Mucosa of stomach (tissue), 1 donor: ENCODE measurements at regions not wholly inside any gene's neighbourhood (a gene's known extent, or its start where the extent isn't known, plus 50 kb on each side); places are given as distances from the start of the nearest gene placed in this dataset.
"Not testable (repeated sequence)": the region's sequence is repeated elsewhere in the genome, so short reads cannot be mapped to it uniquely, and the experiment has no call there.

ENCODE experiments used
- H3K27me3 ChIP-seq: one replicate; pipeline ENCODE4 v1.7.0; 2013; ENCODE audit warnings: mild to moderate bottlenecking, low read length; ENCODE audit not compliant: control insufficient read depth, insufficient read depth
- H3K36me3 ChIP-seq: one replicate; pipeline ENCODE4 v1.7.0; 2013; ENCODE audit warnings: low read length; ENCODE audit not compliant: control insufficient read depth, insufficient read depth
- H3K4me1 ChIP-seq: one replicate; pipeline ENCODE4 v1.7.0; 2013; ENCODE audit warnings: mild to moderate bottlenecking, low read length; ENCODE audit not compliant: control insufficient read depth, insufficient read depth
- H3K4me3 ChIP-seq: one replicate; pipeline ENCODE4 v1.7.0; 2013; ENCODE audit warnings: low read length
- H3K9ac ChIP-seq: one replicate; pipeline ENCODE4 v1.7.0; 2013; ENCODE audit warnings: mild to moderate bottlenecking, low read length, moderate library complexity
- H3K9me3 ChIP-seq: one replicate; pipeline ENCODE4 v1.7.0; 2013; ENCODE audit warnings: mild to moderate bottlenecking, low read length, moderate library complexity; ENCODE audit not compliant: control insufficient read depth
- donor health status: Pancreatic carcinoma.

DNA sequence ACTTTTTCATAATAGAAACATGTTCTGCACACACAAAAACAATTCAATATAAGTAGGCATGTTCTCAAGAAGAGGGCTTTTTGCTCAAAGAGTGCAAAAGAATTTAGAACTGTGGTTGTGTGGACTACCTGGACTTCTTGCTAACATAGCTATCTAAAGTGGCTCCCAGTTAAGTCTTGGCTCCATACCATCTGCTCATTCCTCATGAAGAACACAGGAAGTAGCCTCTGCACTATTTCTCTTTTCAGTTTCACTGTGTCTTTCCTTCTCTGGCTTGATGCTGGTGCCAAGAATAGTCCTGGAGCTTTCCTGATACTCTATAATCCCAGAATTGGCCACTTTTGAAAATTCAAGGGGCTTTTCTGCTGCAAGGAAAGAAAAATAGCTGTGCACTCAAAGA, 127.4 kb downstream of the CCER1 start:
- Histone ChIP-seq H3K4me3 (no peak overlapping the region), H3K4me1 (no peaks in the 10 kb centered on the region), H3K36me3 (no peaks in the 10 kb centered on the region), H3K9me3 (no peaks in the 10 kb centered on the region), H3K9ac (no peak overlapping the region), H3K27me3 (no peaks in the 10 kb centered on the region)

GRCh38 chr12:90826036-90826435, 128.9 kb downstream of the CCER1 start:
- Histone ChIP-seq H3K27me3 (no peaks in the 10 kb centered on the region), H3K9ac (no peak overlapping the region), H3K4me1 (no peaks in the 10 kb centered on the region), H3K9me3 (no peaks in the 10 kb centered on the region), H3K36me3 (no peaks in the 10 kb centered on the region), H3K4me3 (no peak overlapping the region)

DNA sequence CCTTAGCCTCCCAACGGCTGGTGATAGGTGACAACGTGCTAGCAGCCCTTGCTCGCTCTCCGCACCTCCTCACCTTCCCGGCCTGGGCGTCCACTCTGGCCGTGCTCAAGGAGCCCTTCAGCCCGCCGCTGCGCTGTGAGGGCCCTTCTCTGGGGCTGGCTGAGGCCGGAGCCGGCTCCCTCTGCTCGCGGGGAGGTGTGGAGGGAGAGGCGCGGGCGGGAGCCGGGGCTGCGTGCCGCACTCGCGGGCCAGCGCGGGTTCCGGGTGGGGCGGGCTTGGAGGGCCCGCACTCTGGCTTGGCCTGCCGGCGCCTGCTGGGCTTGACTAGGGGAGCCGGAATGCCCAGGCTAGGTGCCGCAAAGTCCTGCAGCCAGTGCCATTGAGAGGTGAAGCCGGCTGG, 131.1 kb downstream of the CCER1 start:
- Histone ChIP-seq H3K36me3 (no peaks in the 10 kb centered on the region), H3K9ac (no peak overlapping the region), H3K4me1 (no peaks in the 10 kb centered on the region), H3K27me3 (no peaks in the 10 kb centered on the region), H3K9me3 (no peaks in the 10 kb centered on the region), H3K4me3 (no peak overlapping the region)

GRCh38 chr12:90819709-90820108, 135.3 kb downstream of the CCER1 start:
- Histone ChIP-seq H3K9ac (no peak overlapping the region), H3K27me3 (no peaks in the 10 kb centered on the region), H3K9me3 (no peaks in the 10 kb centered on the region), H3K4me3 (no peak overlapping the region), H3K4me1 (no peaks in the 10 kb centered on the region), H3K36me3 (no peaks in the 10 kb centered on the region)

DNA sequence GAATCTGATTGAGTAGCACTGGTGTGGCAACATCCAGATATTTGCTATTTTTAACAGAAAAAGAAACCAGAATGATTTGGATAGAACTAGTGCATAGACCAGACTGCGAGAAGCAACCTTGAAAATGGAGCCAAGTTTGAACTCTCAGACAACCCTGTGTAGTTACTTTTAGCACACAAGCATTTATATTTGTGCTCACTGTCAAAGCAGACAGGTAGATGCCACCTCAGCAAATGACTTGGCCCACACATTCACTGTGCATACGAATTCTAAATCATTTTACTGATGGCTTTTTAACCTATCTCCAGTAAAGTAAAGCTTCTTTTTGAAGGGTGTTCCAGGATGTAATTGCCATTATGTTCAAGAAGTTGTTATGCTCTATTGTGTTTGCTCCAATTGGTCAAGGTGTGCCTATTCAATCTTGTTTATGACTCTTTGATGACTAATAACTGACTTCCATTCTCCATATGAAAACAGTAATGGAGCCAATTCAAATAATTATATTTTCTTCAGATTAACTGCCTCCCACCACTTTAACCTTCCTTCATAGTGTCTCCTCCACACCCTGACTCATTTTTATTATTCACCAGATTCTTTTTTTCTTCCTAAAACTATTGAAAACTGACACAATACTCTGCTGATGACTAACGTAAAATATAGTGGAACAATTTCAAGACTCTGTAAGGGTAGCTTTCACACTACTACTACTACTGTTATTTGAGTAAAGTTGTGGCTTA, 138.5 kb downstream of the CCER1 start:
- H3K27me3 ChIP-seq = no peaks in the 10 kb centered on the region
- H3K9me3 ChIP-seq = no peaks in the 10 kb centered on the region
- H3K36me3 ChIP-seq = no peaks in the 10 kb centered on the region
- H3K4me3 ChIP-seq = no peak overlapping the region
- no peak overlapping the region for H3K9ac ChIP-seq
- H3K4me1 ChIP-seq = no peaks in the 10 kb centered on the region

DNA sequence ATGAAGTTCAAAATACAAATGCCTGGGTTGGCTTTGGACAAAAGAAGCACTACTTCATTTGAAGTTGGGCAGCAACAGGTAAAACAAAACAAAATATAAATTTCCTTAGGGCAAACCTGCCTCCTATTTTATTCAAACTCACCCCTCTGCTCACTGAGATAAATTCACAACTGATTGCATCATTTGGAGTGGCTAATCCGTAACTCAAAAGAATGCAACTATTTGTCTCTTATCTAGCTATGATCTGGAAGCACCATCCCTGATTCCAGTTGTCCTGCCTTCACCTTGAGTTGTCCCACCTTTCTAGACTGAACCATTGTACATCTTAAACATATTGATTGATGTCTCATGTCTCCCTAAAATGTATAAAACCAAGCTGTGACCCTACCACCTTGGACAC, 145.0 kb downstream of the CCER1 start:
- H3K9me3 ChIP-seq = no peaks in the 10 kb centered on the region
- no peaks in the 10 kb centered on the region for H3K36me3 ChIP-seq
- H3K4me3 ChIP-seq = no peak overlapping the region
- H3K27me3 ChIP-seq = no peaks in the 10 kb centered on the region
- H3K9ac ChIP-seq = no peak overlapping the region
- no peaks in the 10 kb centered on the region for H3K4me1 ChIP-seq

GRCh38 chr12:90808568-90808967, 146.4 kb downstream of the CCER1 start:
- Histone ChIP-seq H3K27me3 (no peaks in the 10 kb centered on the region), H3K4me1 (no peaks in the 10 kb centered on the region), H3K4me3 (no peak overlapping the region), H3K9ac (no peak overlapping the region), H3K36me3 (no peaks in the 10 kb centered on the region), H3K9me3 (no peaks in the 10 kb centered on the region)

- H3K9me3 ChIP-seq = no peaks in the 10 kb centered on the region
- no peaks in the 10 kb centered on the region for H3K27me3 ChIP-seq
- no peak overlapping the region for H3K9ac ChIP-seq
- H3K4me1 ChIP-seq = no peaks in the 10 kb centered on the region
- H3K36me3 ChIP-seq = no peaks in the 10 kb centered on the region
- H3K4me3 ChIP-seq = no peak overlapping the region
Measured at GRCh38 chr12:90802727-90803126, 152.2 kb downstream of the CCER1 start.

- H3K4me1 ChIP-seq = no peaks in the 10 kb centered on the region
- H3K27me3 ChIP-seq = no peaks in the 10 kb centered on the region
- H3K4me3 ChIP-seq = no peak overlapping the region
- no peaks in the 10 kb centered on the region for H3K36me3 ChIP-seq
- no peak overlapping the region for H3K9ac ChIP-seq
- no peaks in the 10 kb centered on the region for H3K9me3 ChIP-seq
Measured at GRCh38 chr12:90801776-90802175, 153.2 kb downstream of the CCER1 start.

DNA sequence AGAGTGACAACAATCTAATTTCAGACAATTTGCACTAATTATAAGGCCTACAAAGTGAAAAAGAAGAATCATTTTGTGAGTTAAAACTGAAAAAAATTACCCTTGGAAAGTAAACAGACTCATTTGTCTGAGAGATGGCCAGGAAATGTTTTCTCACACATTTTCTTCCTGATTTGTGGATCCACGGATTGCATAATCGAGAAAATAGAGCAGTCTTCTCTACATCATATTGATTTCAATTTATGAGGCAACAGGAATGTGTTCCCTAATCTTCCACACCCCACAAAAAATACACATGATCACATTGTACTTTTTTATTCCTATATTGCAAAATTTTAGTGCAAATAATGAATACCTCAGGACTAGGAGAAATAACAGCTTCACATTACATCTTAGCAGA, 160.8 kb downstream of the CCER1 start:
- no peaks in the 10 kb centered on the region for H3K36me3 ChIP-seq
- no peaks in the 10 kb centered on the region for H3K27me3 ChIP-seq
- no peaks in the 10 kb centered on the region for H3K9me3 ChIP-seq
- H3K4me3 ChIP-seq = no peak overlapping the region
- H3K4me1 ChIP-seq = no peaks in the 10 kb centered on the region
- H3K9ac ChIP-seq = no peak overlapping the region

DNA sequence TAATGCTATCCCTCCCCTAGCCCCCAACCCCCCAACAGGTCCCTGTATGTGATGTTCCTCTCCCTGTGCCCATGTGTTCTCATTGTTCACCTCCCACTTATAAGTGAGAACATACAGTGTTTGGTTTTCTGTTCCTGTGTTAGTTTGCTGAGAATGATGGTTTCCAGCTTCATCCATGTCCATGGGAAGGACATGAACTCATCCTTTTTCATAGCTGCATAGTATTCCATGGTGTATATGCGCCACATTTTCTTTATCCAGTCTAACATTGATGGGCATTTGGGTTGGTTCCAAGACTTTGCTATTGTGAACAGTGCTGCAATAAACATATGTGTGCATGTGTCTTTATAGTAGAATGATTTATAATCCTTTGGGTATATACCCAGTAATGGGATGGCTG, 162.3 kb downstream of the CCER1 start:
- not testable (repeated sequence) for H3K4me1 ChIP-seq, H3K36me3 ChIP-seq, H3K9me3 ChIP-seq, H3K27me3 ChIP-seq, H3K4me3 ChIP-seq, H3K9ac ChIP-seq

GRCh38 chr12:90791445-90791844, 163.5 kb downstream of the CCER1 start:
- Histone ChIP-seq H3K4me1 (no peaks in the 10 kb centered on the region), H3K9me3 (no peaks in the 10 kb centered on the region), H3K9ac (no peak overlapping the region), H3K36me3 (no peaks in the 10 kb centered on the region), H3K27me3 (no peaks in the 10 kb centered on the region), H3K4me3 (no peak overlapping the region)

DNA sequence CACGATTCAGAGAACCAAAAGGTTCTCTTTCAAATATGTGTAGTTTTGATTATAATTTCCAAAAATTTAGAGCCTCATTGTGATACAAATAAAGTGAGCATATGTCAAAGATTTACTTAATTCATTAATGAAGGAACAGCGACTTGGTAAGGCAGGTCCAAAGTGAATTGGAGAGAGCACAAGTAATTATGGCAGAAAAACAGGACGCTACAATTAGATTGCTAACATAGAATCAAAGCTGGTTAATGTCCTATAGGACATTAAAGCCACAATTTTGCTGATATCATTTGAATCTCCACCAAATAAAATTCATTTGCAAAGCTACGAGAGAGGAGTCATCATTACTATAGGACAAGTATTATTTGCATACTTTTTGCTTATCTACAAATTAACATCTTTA, 164.2 kb downstream of the CCER1 start:
- no peaks in the 10 kb centered on the region for H3K27me3 ChIP-seq
- H3K9me3 ChIP-seq = no peaks in the 10 kb centered on the region
- H3K36me3 ChIP-seq = no peaks in the 10 kb centered on the region
- H3K4me1 ChIP-seq = no peaks in the 10 kb centered on the region
- no peak overlapping the region for H3K4me3 ChIP-seq
- no peak overlapping the region for H3K9ac ChIP-seq
